HT-29 (cell line): ENCODE measurements at regions not wholly inside any gene's neighbourhood (a gene's known extent, or its start where the extent isn't known, plus 50 kb on each side); places are given as distances from the start of the nearest gene placed in this dataset.
"Not testable (repeated sequence)": the region's sequence is repeated elsewhere in the genome, so short reads cannot be mapped to it uniquely, and the experiment has no call there.

ENCODE experiments used
- DNase-seq: peaks from one replicate; pipeline ENCODE4 v3.0.0-alpha.2; 2015; ENCODE audit warnings: low spot score

GRCh38 chr13:80903911-80904310 lies 563.0 kb upstream of the SPRY2 start:
- no peak for DNase-seq

DNA sequence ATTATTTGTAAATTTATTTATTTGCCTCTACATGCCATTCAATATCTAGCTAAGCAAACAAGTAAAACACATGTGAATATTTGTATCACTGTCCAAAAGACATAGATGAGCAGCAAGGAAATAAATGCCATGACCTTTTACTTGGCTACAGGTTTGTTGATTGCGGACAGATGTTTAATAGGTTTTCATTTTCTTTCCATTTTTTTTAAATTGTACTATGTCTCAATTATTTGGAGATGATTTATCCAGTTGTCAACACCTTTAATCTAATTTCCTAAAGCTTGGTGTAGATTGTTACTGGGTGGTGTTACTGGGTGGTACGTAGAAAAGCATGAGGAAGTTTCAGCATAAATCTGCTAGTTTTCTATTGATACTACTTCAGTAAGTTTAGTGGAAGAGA lies 560.6 kb upstream of the SPRY2 start:
- no peak for DNase-seq

- no peak for DNase-seq
Measured at GRCh38 chr13:80901111-80901510, 560.2 kb upstream of the SPRY2 start.

- no peak for DNase-seq
Measured at GRCh38 chr13:80900561-80900960, 559.6 kb upstream of the SPRY2 start.

DNA sequence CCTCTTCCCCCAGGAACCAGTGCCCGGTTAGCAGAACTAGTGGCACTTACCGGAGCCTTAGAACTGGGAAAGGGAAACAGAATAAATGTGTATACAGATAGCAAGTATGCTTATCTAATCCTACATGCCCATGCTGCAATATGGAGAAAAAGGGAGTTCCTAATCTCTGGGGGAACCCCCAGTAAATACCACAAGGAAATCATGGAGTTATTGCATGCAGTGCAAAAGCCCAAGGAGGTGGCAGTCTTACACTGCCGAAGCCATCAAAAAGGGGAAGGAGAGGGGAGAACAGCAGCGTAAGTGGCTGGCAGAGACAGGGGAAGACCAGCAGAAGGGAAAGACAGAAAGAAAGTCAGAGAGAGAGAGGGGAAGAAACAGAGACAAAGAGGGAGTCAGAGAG lies 556.7 kb upstream of the SPRY2 start:
- not testable (repeated sequence) for DNase-seq

DNA sequence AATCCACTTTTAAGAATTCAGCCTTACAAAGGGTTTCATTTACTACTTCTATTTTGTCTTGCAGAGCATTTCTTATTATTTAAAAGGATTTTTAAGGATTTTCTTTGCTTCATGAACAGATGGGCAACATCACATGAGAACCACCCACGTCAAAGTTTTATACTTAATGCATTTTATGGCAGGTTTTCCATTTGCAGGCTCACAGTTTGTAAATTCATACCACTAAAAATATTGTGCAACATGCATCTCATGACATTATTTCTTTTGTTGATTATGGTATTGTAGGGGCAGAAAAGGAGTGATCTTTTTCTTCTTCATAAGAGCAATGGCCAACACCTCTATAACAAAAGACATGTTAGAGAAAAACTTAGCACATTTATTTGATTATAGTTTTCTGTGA lies 554.0 kb upstream of the SPRY2 start:
- DNase-seq: no peak

GRCh38 chr13:80889829-80890228 lies 548.9 kb upstream of the SPRY2 start:
- DNase-seq: no peak

DNA sequence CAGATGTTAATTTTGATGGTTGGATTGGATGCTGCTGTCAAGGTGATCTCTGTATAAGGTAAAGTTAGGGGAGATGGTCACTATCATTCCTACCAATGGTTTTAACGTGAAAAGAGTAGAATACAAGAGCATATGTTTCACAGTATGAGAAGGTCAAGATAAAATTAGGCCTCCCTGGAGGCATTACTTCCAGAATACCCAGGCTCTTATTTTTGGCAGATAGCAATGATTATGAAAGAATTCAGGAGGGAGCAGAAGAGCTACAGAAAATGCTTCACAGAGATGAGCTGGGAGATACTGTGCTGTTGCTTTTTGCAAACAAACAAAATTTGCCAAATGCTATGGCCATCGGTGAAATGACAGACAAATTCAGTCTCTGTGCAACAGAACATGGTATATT lies 547.5 kb upstream of the SPRY2 start:
- DNase-seq: no peak

GRCh38 chr13:80884056-80884785 lies 543.3 kb upstream of the SPRY2 start:
- DNase-seq: no peak

DNA sequence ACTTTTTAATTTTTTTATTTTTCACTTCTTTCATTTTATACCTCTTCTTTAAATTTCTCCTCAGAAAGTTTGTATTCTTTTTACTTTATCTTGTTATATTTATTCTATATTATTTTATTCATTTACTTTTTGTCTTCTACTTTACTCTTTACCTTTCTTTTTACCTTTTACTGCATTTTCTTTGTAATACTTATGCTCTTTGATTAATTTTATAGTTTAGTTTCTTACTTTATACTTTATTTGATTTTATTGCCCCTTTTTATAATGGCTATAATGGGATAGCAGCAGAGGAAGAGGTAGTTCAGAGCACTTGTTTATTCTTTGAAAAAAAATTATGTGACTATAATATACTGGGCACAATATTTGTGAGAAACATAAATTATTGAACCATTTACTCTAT lies 542.6 kb upstream of the SPRY2 start:
- DNase-seq: no peak

GRCh38 chr13:80881942-80882445 lies 541.1 kb upstream of the SPRY2 start:
- DNase-seq: no peak

DNA sequence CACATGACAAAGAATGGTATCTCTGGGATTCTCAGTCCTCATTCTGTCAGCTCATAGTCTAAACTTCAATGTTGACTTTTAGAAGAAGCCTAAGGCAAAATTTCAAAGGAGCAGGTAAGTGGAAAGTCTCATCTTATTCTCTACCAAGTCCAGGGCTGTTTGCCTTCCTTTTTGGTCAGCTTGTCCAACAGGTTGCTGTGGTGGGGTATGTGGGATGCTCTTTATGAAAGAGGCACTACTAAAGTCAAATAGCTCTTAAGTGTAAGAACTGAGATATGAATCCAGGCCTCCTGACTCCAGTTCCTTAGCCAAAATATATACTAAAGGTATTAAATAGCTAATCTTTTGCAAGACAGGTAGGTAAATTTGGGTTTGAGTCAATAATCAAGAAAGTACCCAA lies 540.6 kb upstream of the SPRY2 start:
- no peak for DNase-seq

GRCh38 chr13:80881034-80881433 lies 540.1 kb upstream of the SPRY2 start:
- no peak for DNase-seq

DNA sequence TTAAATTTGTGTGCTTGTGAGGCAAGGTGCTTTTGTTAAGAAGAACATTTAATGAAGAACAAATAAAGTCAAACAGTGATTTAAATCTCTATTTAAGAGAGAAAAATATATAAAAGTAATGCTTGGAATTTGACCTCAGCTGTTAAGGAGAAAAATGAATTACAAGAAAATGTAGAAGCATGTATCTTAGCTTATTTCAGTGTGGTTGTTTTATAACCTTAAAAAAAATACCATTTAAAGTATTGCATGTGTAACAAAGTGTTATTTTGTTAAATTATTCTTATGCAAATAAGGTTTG lies 537.0 kb upstream of the SPRY2 start:
- DNase-seq: no peak

- no peak for DNase-seq
Measured at GRCh38 chr13:80877209-80877943, 536.5 kb upstream of the SPRY2 start.

DNA sequence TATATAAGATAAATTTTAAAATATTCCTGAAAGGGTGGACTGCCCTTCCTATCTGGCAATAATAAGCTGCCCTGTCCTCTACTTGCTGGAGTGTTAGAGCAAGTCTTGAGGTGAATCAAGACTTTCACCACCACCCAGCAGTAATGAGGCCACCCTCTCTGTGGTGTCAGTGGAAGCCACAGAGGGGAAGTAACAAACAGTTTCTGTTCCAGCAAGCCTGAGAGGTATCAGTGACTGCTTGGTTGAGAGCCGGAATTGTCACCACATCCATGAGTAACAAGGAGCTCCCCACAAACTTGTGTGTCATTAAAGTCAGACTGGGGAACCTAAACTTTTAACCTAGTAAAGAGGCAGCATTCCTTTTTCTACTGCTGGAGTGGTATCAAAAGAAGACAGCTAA lies 532.7 kb upstream of the SPRY2 start:
- DNase-seq: no peak

DNA sequence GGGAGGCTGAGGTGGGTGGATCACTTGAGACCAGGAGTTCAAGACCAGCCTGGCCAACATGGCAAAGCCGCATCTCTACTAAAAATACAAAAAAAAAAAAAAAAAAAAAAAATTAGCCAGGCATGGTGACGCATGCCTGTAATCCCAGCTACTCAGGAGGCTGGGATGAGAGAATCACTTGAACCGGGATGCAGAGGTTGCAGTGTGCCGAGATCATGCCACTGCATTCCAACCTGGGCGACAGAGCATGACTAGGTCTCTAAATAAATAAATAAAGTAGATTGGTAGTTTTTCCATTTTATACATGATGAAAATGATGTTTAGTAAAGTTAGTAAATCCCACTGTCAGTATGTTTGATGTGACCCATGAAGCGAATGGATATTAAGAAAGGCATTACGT lies 531.0 kb upstream of the SPRY2 start:
- DNase-seq: not testable (repeated sequence)

GRCh38 chr13:80871481-80871880 lies 530.6 kb upstream of the SPRY2 start:
- DNase-seq: no peak

GRCh38 chr13:80870186-80870585 lies 529.3 kb upstream of the SPRY2 start:
- no peak for DNase-seq

GRCh38 chr13:80866921-80867320 lies 526.0 kb upstream of the SPRY2 start:
- no peak for DNase-seq

DNA sequence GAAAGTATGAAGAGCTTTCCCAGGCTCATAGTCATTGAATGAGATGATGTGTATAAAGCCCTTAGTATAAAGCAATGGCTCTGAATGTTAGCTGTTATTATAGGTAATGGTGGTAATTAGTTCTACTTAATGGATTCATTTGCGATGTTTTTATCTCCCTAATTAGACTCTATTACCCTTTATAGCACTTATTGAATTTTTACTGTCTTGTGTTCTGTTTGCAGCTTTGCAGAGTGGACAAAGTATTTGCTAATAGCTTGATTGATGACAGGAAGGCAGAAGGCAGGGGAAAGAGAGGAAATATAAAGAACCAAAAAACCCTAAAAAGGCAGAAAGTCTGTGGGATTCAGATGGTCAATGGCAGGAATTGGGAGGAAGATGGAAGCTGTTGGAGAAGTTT lies 524.4 kb upstream of the SPRY2 start:
- no peak for DNase-seq

DNA sequence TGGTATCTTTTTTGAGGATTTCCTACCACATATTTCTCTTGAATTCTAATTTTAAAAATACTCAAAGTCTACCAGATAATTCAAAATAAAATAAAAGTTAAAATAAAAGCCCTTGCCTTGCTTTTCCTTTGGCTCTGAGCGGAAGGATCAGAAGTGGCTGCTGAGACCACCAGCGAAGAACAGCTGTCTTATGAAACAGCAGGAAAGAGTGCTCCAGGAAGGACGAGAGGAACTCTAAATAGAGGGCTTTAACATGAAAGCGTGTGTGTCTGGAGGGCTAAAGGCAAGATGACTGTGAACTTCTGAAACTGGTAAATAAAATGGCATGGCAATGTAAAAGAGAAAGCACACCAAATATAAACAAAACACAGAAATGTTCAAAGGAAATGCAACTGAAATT lies 521.5 kb upstream of the SPRY2 start:
- DNase-seq: no peak

DNA sequence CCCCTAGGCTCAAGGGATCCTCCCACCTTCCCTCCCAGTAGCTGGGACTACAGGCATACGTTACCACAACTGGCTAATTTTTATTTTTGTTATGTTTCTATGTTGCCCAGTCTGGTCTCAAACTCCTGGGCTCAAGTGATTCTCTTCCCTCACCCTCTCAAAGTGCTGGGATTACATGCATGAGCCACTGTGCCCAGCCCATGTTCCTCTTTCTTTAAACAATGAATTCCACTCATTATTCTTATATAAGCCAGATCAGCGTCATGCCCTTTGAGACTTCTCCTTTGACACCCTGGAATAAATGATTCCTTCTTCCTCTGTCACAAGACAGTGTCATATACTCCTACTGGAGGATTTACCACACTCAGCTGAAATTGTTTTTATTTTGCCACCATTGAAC lies 519.9 kb upstream of the SPRY2 start:
- no peak for DNase-seq
